ENCODE measurements at regions not wholly inside any gene's neighbourhood (a gene's known extent, or its start where the extent isn't known, plus 50 kb on each side); places are given as distances from the start of the nearest gene placed in this dataset.

GRCh38 chr5:21165344-21165743 lies 1177.3 kb upstream of the CDH18 start:
- DNase-seq = no peak

- DNase-seq = no peak
These were observed 1176.4 kb upstream of the CDH18 start for GRCh38 chr5:21164425-21164824.

GRCh38 chr5:21159510-21160059 lies 1171.6 kb upstream of the CDH18 start:
- no peak for DNase-seq

GRCh38 chr5:21154526-21154925 lies 1166.5 kb upstream of the CDH18 start:
- DNase-seq = no peak

GRCh38 chr5:21152611-21153010 lies 1164.6 kb upstream of the CDH18 start:
- DNase-seq = no peak

GRCh38 chr5:21145376-21145775 lies 1157.4 kb upstream of the CDH18 start:
- DNase-seq = no peak

GRCh38 chr5:21143686-21144085 lies 1155.7 kb upstream of the CDH18 start:
- DNase-seq = no peak

GRCh38 chr5:21142791-21143190 lies 1154.8 kb upstream of the CDH18 start:
- no peak for DNase-seq

- DNase-seq = no peak
These were observed 1153.0 kb upstream of the CDH18 start for GRCh38 chr5:21140987-21141386.

- no peak for DNase-seq
These were observed 1138.2 kb upstream of the CDH18 start for GRCh38 chr5:21126236-21126635.

GRCh38 chr5:21125238-21125983 lies 1137.4 kb upstream of the CDH18 start:
- DNase-seq = no peak

GRCh38 chr5:21121213-21121612 lies 1133.2 kb upstream of the CDH18 start:
- no peak for DNase-seq

- DNase-seq = no peak
These were observed 1109.7 kb upstream of the CDH18 start for GRCh38 chr5:21097661-21098060.

- no peak for DNase-seq
These were observed 1106.6 kb upstream of the CDH18 start for GRCh38 chr5:21094619-21095018.

GRCh38 chr5:21087766-21088165 lies 1099.8 kb upstream of the CDH18 start:
- DNase-seq = no peak

- DNase-seq = no peak
These were observed 1097.8 kb upstream of the CDH18 start for GRCh38 chr5:21085791-21086190.

GRCh38 chr5:21071986-21072385 lies 1084.0 kb upstream of the CDH18 start:
- DNase-seq = no peak

GRCh38 chr5:21071421-21071820 lies 1083.4 kb upstream of the CDH18 start:
- DNase-seq = no peak

- no peak for DNase-seq
These were observed 1082.9 kb upstream of the CDH18 start for GRCh38 chr5:21070858-21071257.

- no peak for DNase-seq
These were observed 1079.7 kb upstream of the CDH18 start for GRCh38 chr5:21067724-21068123.

GRCh38 chr5:21063146-21063545 lies 1075.1 kb upstream of the CDH18 start:
- no peak for DNase-seq

GRCh38 chr5:21058289-21058688 lies 1070.3 kb upstream of the CDH18 start:
- DNase-seq = no peak

- no peak for DNase-seq
These were observed 1063.9 kb upstream of the CDH18 start for GRCh38 chr5:21051945-21052344.

- DNase-seq = peak; percentile 27
These were observed 1061.9 kb upstream of the CDH18 start for GRCh38 chr5:21049901-21050300.

- no peak for DNase-seq
These were observed 1043.0 kb upstream of the CDH18 start for GRCh38 chr5:21030981-21031380.

Data from NCI-H1092 (cell line).